Skeletal muscle satellite cell (primary cell): ENCODE measurements at regions not wholly inside any gene's neighbourhood (a gene's known extent, or its start where the extent isn't known, plus 50 kb on each side); places are given as distances from the start of the nearest gene placed in this dataset.
"Not testable (repeated sequence)": the region's sequence is repeated elsewhere in the genome, so short reads cannot be mapped to it uniquely, and the experiment has no call there.

Source experiments
- H3K27me3 ChIP-seq: 2 replicates; pipeline ENCODE4 v1.7.0; 2013; ENCODE audit warnings: low read length; ENCODE audit not compliant: control insufficient read depth, insufficient read depth
- H3K36me3 ChIP-seq: 2 replicates; pipeline ENCODE4 v1.7.0; 2013; ENCODE audit warnings: mild to moderate bottlenecking, control low read depth, low read length; ENCODE audit not compliant: insufficient read depth
- H3K4me1 ChIP-seq: 2 replicates; pipeline ENCODE4 v1.7.0; 2013; ENCODE audit warnings: low read length; ENCODE audit not compliant: control insufficient read depth, insufficient read depth
- H3K4me2 ChIP-seq: 2 replicates; pipeline ENCODE4 v1.7.0; 2013; ENCODE audit warnings: mild to moderate bottlenecking, low read length
- H3K4me3 ChIP-seq: 2 replicates; pipeline ENCODE4 v1.7.0; 2013; ENCODE audit warnings: low read length
- H3K9ac ChIP-seq: 2 replicates; pipeline ENCODE4 v1.7.0; 2013; ENCODE audit warnings: mild to moderate bottlenecking, low read depth, low read length, moderate library complexity
- H3K9me3 ChIP-seq: replicated peaks from 2 replicates; pipeline ENCODE4 v1.7.0; 2013; ENCODE audit warnings: mild to moderate bottlenecking, control low read depth, low read length

GRCh38 chr1:104028416-104029035 lies 278.8 kb downstream of the AMY1C start:
- Histone ChIP-seq H3K36me3 (no peaks in the 10 kb centered on the region), H3K9me3 (no peaks in the 10 kb centered on the region), H3K4me1 (no peaks in the 10 kb centered on the region), H3K9ac (no peak overlapping the region), H3K4me2 (no peak overlapping the region), H3K27me3 (no peaks in the 10 kb centered on the region), H3K4me3 (no peak overlapping the region)

- H3K4me3 ChIP-seq: no peak overlapping the region
- H3K9me3 ChIP-seq: no peaks in the 10 kb centered on the region
- H3K27me3 ChIP-seq: no peaks in the 10 kb centered on the region
- H3K36me3 ChIP-seq: no peaks in the 10 kb centered on the region
- no peak overlapping the region for H3K4me2 ChIP-seq
- H3K4me1 ChIP-seq: no peaks in the 10 kb centered on the region
- H3K9ac ChIP-seq: no peak overlapping the region
Measured at GRCh38 chr1:104029456-104029970, 279.8 kb downstream of the AMY1C start.

- no peaks in the 10 kb centered on the region for H3K27me3 ChIP-seq
- H3K4me1 ChIP-seq: no peaks in the 10 kb centered on the region
- no peak overlapping the region for H3K4me2 ChIP-seq
- no peaks in the 10 kb centered on the region for H3K36me3 ChIP-seq
- no peak overlapping the region for H3K4me3 ChIP-seq
- no peaks in the 10 kb centered on the region for H3K9me3 ChIP-seq
- H3K9ac ChIP-seq: no peak overlapping the region
Measured at GRCh38 chr1:104056786-104057185, 307.1 kb downstream of the AMY1C start.

DNA sequence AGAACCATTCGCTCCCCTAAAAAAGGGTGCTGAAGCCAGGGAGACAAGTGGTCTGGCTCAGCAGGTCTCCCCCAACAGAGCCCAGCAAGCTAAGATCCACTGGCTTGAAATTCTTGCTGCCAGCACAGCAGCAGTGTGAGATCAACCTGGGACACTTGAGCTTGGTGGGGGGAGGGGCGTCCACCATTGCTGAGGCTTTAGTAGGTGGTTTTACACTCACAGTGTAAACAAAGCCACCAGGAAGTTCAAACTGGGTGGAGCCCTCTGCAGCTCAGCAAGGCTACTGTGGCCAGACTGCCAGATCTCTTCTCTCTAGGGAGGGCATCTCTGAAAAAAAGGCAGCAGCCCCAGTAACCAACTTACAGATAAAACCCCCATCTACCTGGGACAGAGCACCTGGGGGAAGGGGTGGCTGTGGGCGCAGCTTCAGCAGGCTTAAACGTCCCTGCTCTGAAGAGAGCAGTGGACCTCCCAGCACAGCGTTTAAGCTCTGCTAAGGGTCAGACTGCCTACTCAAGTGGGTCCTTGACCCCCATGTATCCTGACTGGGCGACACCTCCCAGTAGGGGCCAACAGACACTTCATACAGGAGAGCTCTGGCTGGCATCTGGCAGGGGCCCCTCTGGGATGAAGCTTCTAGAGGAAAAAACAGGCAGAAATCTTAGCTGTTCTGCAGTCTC lies 307.7 kb downstream of the AMY1C start:
- not testable (repeated sequence) for H3K9me3 ChIP-seq, H3K27me3 ChIP-seq, H3K9ac ChIP-seq, H3K36me3 ChIP-seq, H3K4me3 ChIP-seq, H3K4me2 ChIP-seq, H3K4me1 ChIP-seq

DNA sequence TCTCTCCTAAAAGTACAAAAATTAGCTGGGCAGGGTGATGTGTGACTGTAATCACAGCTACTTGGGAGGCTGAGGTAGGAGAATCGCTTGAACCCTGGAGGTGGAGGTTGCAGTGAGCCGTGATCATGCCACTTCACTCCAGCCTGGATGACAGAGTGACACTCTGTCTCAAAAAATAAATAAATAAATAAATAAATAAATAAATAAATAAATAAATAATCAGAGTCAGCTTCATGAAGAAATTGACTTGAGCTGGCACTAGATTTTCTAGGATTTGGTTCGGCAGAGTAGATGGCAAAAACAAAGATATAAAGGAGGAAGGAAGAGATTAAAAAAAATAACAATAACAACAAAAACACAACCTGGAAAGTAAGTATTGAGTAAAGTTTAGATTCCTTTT lies 311.9 kb downstream of the AMY1C start:
- not testable (repeated sequence) for H3K4me1 ChIP-seq

GRCh38 chr1:104064399-104064798 lies 314.7 kb downstream of the AMY1C start:
- no peaks in the 10 kb centered on the region for H3K27me3 ChIP-seq
- H3K9me3 ChIP-seq: peaks cover 9% of the 10 kb centered on the region
- no peak overlapping the region for H3K4me3 ChIP-seq
- no peak overlapping the region for H3K9ac ChIP-seq
- no peaks in the 10 kb centered on the region for H3K36me3 ChIP-seq
- no peaks in the 10 kb centered on the region for H3K4me1 ChIP-seq
- H3K4me2 ChIP-seq: no peak overlapping the region

More for the DNA sequence above, 311.9 kb downstream of the AMY1C start:
- not testable (repeated sequence) for H3K4me2 ChIP-seq, H3K9ac ChIP-seq, H3K9me3 ChIP-seq, H3K27me3 ChIP-seq, H3K4me3 ChIP-seq, H3K36me3 ChIP-seq

DNA sequence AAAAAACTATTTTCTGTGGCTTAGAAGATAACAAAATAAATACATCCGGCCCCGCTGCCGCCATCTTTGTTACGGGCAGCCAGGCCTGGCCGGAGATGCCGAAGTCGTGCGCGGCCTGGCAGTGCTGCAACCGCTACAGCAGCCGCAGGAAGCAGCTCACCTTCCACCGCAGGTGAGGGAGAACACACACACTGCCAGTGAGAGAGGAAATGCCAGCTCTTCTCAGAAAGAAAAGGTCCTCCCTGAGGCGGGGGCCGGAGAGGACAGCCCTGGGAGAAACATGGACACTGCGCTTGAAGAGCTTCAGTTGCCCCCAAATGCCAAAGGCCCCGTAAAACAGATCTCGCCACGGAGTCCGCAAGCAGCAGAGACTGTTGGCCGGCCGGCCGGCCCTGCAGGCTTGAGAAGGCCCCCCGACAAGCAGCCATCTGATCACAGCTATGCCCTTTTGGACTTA lies 323.2 kb downstream of the AMY1C start:
- H3K4me2 ChIP-seq: no peak overlapping the region
- H3K36me3 ChIP-seq: no peaks in the 10 kb centered on the region
- peaks cover 10% of the 10 kb centered on the region for H3K9me3 ChIP-seq
- no peaks in the 10 kb centered on the region for H3K4me1 ChIP-seq
- H3K9ac ChIP-seq: no peak overlapping the region
- H3K4me3 ChIP-seq: no peak overlapping the region
- H3K27me3 ChIP-seq: no peaks in the 10 kb centered on the region

DNA sequence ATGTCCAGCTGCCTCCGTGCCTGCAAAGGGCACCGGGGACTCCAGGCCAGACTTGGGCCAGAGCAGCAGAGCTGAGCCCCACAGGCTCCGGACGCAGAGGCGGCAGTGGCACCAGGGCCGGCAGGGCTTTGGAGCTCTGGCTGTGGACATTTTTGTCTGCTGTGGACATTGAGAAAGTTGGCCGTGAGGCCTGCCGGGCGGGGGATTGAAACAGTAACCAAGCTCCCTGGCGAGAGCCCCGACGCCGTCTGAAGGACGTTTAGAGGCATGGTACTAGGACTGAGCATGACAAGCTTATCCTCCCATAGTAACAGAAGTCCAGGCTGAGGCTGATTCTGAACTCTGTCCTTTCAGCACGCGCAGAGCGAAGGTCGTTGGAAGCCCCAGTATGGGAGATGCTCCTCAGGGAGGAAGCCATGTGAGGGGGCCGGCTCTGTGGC lies 323.8 kb downstream of the AMY1C start:
- H3K4me3 ChIP-seq: no peak overlapping the region

GRCh38 chr1:104082221-104082620 lies 332.5 kb downstream of the AMY1C start:
- Histone ChIP-seq H3K9me3 (peaks cover 14% of the 10 kb centered on the region), H3K36me3 (no peaks in the 10 kb centered on the region), H3K4me2 (no peak overlapping the region), H3K9ac (no peak overlapping the region), H3K4me1 (no peaks in the 10 kb centered on the region), H3K27me3 (no peaks in the 10 kb centered on the region), H3K4me3 (no peak overlapping the region)

More for the DNA sequence above, 323.8 kb downstream of the AMY1C start:
- no peaks in the 10 kb centered on the region for H3K4me1 ChIP-seq
- H3K27me3 ChIP-seq: no peaks in the 10 kb centered on the region
- H3K4me2 ChIP-seq: no peak overlapping the region
- no peaks in the 10 kb centered on the region for H3K36me3 ChIP-seq
- H3K9me3 ChIP-seq: peaks cover 10% of the 10 kb centered on the region
- H3K9ac ChIP-seq: no peak overlapping the region

GRCh38 chr1:104084380-104084779 lies 334.7 kb downstream of the AMY1C start:
- Histone ChIP-seq H3K4me2 (no peak overlapping the region), H3K27me3 (no peaks in the 10 kb centered on the region), H3K4me1 (no peaks in the 10 kb centered on the region), H3K36me3 (no peaks in the 10 kb centered on the region), H3K4me3 (no peak overlapping the region), H3K9ac (no peak overlapping the region), H3K9me3 (peaks cover 14% of the 10 kb centered on the region)

DNA sequence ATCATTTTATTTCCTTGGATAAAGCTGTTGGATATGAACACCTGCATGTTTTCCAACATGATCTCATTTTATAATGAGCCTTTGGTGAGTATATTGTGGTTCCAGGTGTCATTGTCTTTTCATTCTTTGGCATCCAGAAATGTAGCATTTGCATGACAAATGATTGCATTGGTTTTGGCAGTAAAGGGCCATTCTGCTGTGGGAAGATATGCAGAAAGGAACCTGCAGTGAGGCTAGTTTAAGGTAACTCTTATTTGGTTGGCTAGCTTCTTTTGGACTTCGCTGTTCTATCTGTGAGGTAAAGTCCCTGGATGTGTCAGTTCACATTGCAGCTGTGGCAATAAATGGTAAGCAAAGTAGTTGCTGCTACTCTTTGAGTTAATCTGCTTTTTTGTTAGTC lies 343.0 kb downstream of the AMY1C start:
- Histone ChIP-seq H3K4me3 (no peak overlapping the region), H3K9me3 (peaks cover 6% of the 10 kb centered on the region), H3K4me2 (no peak overlapping the region), H3K27me3 (no peaks in the 10 kb centered on the region), H3K4me1 (no peaks in the 10 kb centered on the region), H3K36me3 (no peaks in the 10 kb centered on the region), H3K9ac (no peak overlapping the region)

- Histone ChIP-seq H3K9ac (no peak overlapping the region), H3K36me3 (no peaks in the 10 kb centered on the region)
Measured at GRCh38 chr1:104098837-104099236, 349.1 kb downstream of the AMY1C start.

More at GRCh38 chr1:104098837-104099236, 349.1 kb downstream of the AMY1C start:
- peaks cover 6% of the 10 kb centered on the region for H3K9me3 ChIP-seq
- H3K4me3 ChIP-seq: no peak overlapping the region
- H3K4me1 ChIP-seq: no peaks in the 10 kb centered on the region
- no peaks in the 10 kb centered on the region for H3K27me3 ChIP-seq
- no peak overlapping the region for H3K4me2 ChIP-seq
